Activated CD8-positive, alpha-beta T cell treated with anti-CD3 and anti-CD28 coated beads for 36 hours (primary cell): ENCODE measurements at regions not wholly inside any gene's neighbourhood (a gene's known extent, or its start where the extent isn't known, plus 50 kb on each side); places are given as distances from the start of the nearest gene placed in this dataset.

Experiments used
- ATAC-seq: fragments of 200-7000 bp; cut with Tn5 transposase; one replicate; pipeline ENCODE4 v1.10.0; 2021; ENCODE audit warnings: mild to moderate bottlenecking, moderate library complexity
- CTCF ChIA-PET: fragments of 350-600 bp; sonication (Branson Sonifier 250); formaldehyde crosslinking; loops from one replicate; lab custom pipeline; 2021; ENCODE audit warnings: antibody characterized with exemption; lab: Charles Lee
- POLR2A ChIA-PET: fragments of 350-600 bp; sonication (Branson Sonifier 250); formaldehyde crosslinking; loops from one replicate; lab custom pipeline; 2021; ENCODE audit warnings: antibody characterized with exemption; lab: Charles Lee
- DNase-seq: peaks from one replicate; pipeline ENCODE4 v3.0.0-alpha.2; 2020
- H3K27ac Mint-ChIP-seq: one replicate; pipeline ENCODE4 v1.8.0; 2021; ENCODE audit warnings: mild to moderate bottlenecking, mixed read lengths
- H3K27me3 Mint-ChIP-seq: one replicate; pipeline ENCODE4 v1.8.0; 2021; ENCODE audit warnings: mixed read lengths
- H3K36me3 Mint-ChIP-seq: one replicate; pipeline ENCODE4 v1.8.0; 2021; ENCODE audit warnings: low read depth, mixed read lengths
- H3K4me1 Mint-ChIP-seq: one replicate; pipeline ENCODE4 v1.8.0; 2021; ENCODE audit warnings: low read depth, mixed read lengths
- H3K4me3 Mint-ChIP-seq: one replicate; pipeline ENCODE4 v1.8.0; 2021; ENCODE audit warnings: mild to moderate bottlenecking, moderate library complexity, mixed read lengths
- H3K9me3 Mint-ChIP-seq: one replicate; pipeline ENCODE4 v1.8.0; 2021; ENCODE audit warnings: mixed read lengths
- intact Hi-C: fragments of 100-400 bp; cut with micrococcal nuclease; formaldehyde crosslinking; loops from one replicate; pipeline ENCODE4 v1.10.0; 2022
- TF ChIP-seq, protein P1 (sequence below): fragments of 200-600 bp; IDR thresholded peaks from one replicate; pipeline ENCODE4 v1.8.0; 2022; ENCODE audit warnings: antibody characterized with exemption, mild to moderate bottlenecking

DNA sequence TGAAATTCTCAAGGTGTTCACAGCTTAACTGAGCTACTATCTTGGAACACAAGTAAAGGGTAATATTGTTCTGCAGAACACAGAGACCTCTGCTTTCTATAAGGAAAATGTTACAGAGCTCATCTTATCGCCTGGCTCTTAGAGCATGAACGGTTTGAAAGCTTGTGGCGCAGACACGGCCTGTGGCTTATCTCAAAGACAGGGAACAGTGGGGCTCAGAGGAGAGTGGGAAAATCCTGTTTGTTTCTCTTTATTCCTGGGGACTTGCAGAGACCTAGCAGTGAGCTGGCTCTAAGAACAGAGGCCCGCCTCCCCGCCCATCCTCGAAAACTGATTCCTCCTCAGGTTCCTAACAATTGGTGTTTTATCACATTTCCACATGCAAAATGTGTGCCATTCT is 131.7 kb downstream of the EMX2 start:
- intact Hi-C loops, result no loop called here
- TF ChIP-seq, protein P1, sequence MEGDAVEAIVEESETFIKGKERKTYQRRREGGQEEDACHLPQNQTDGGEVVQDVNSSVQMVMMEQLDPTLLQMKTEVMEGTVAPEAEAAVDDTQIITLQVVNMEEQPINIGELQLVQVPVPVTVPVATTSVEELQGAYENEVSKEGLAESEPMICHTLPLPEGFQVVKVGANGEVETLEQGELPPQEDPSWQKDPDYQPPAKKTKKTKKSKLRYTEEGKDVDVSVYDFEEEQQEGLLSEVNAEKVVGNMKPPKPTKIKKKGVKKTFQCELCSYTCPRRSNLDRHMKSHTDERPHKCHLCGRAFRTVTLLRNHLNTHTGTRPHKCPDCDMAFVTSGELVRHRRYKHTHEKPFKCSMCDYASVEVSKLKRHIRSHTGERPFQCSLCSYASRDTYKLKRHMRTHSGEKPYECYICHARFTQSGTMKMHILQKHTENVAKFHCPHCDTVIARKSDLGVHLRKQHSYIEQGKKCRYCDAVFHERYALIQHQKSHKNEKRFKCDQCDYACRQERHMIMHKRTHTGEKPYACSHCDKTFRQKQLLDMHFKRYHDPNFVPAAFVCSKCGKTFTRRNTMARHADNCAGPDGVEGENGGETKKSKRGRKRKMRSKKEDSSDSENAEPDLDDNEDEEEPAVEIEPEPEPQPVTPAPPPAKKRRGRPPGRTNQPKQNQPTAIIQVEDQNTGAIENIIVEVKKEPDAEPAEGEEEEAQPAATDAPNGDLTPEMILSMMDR, result no peak
- H3K4me3 Mint-ChIP-seq, result no peak overlapping the region
- POLR2A ChIA-PET, result interaction anchor here (0.6 kb wide), 1 partner anchor 416 kb away, joined by 3 read pairs; no protein-coding TSS in a partner anchor
- H3K4me1 Mint-ChIP-seq, result no peaks in the 10 kb centered on the region
- no peak overlapping the region for H3K27ac Mint-ChIP-seq
- no peaks in the 10 kb centered on the region for H3K36me3 Mint-ChIP-seq
- no peaks in the 10 kb centered on the region for H3K9me3 Mint-ChIP-seq
- peaks cover 16% of the 10 kb centered on the region for H3K27me3 Mint-ChIP-seq
- CTCF ChIA-PET, result no interaction called here
- DNase-seq (no peak), ATAC-seq (no peak)

DNA sequence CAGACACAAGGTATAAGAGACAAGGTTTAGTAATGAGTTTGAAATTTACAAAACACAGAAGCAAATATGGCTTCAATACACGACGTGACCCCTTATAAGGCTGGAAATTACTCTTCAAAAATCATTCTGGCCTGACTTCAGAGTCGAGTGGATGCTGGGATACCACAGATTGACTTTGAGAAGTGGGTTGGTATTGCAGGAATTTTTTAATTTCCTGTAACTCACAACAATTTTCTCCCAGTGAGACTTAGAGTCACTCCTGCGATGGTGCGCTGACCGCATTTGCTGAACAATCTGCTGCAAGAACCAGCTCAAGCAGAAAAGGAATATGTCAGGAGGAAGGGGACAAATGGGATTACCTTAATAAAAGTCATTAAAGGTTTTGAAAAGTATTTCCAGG is 132.1 kb downstream of the EMX2 start:
- ChIA-PET CTCF (no interaction called here), POLR2A (interaction anchor here (0.6 kb wide), 1 partner anchor 415 kb away, joined by 3 read pairs; no protein-coding TSS in a partner anchor)
- ATAC-seq, result no peak
- no peak overlapping the region for H3K27ac Mint-ChIP-seq
- intact Hi-C loops, result no loop called here
- TF ChIP-seq, protein P1, result no peak
- H3K27me3 Mint-ChIP-seq, result peaks cover 16% of the 10 kb centered on the region
- no peak for DNase-seq
- H3K36me3 Mint-ChIP-seq, result no peaks in the 10 kb centered on the region
- no peaks in the 10 kb centered on the region for H3K4me1 Mint-ChIP-seq
- no peaks in the 10 kb centered on the region for H3K9me3 Mint-ChIP-seq
- H3K4me3 Mint-ChIP-seq, result no peak overlapping the region

DNA sequence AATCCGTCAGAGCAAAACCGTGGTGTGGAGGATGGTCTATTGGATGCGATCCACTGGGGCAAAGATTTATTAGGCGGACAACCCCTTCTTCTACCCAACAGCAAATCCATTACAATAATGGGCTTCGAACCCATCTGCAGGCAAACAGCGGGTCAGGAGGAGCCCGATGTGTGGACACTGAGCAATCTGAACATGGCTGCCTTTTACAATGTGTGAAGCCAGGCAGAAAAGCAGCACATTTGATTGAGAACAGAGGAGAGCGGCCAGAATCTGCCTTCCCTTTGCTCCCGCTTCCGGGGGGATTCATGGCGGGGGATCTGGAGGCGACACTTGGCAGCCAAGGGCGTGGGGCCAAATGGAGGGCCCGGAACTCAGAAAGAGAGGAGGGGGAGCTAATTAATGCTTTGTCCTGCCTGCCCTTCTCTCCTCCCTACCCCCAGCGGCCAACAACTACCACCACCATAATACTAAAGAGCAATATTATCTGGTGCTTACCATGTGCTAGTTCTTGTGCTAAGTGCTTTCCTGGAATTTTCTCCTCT is 133.0 kb downstream of the EMX2 start:
- DNase-seq (no peak), ATAC-seq (no peak)
- intact Hi-C loops, result no loop called here
- Mint-ChIP-seq H3K36me3 (no peaks in the 10 kb centered on the region), H3K27ac (no peak overlapping the region), H3K4me1 (no peaks in the 10 kb centered on the region), H3K4me3 (no peak overlapping the region), H3K27me3 (peaks cover 18% of the 10 kb centered on the region), H3K9me3 (no peaks in the 10 kb centered on the region)
- CTCF ChIA-PET, result no interaction called here
- TF ChIP-seq, protein P1, result no peak
- POLR2A ChIA-PET, result no interaction called here

DNA sequence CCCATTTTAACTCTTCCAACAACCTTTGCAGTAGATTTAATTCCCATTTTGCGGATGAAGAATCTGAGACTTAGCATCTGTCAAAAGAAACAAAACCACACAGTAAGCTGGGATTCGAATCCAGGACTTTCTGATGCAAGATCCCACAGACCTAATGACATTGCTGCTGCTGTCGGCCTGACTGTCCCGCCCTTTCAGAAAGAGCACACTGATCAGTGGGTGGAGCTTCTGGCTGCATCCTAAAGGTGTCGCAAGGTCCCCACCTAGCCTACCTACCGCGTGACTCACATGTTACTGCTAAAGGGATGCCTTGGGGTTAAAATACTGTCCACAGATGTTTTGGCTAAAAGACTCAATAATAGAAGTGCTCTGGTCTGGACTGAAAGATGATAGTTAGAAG is 134.7 kb downstream of the EMX2 start:
- TF ChIP-seq, protein P1, result no peak
- intact Hi-C loops, result no loop called here
- no peak for DNase-seq
- ChIA-PET POLR2A (no interaction called here), CTCF (no interaction called here)
- no peaks in the 10 kb centered on the region for H3K9me3 Mint-ChIP-seq
- H3K27me3 Mint-ChIP-seq, result peaks cover 18% of the 10 kb centered on the region
- H3K27ac Mint-ChIP-seq, result no peak overlapping the region
- H3K4me3 Mint-ChIP-seq, result no peak overlapping the region
- H3K36me3 Mint-ChIP-seq, result no peaks in the 10 kb centered on the region
- ATAC-seq, result no peak
- H3K4me1 Mint-ChIP-seq, result no peaks in the 10 kb centered on the region

DNA sequence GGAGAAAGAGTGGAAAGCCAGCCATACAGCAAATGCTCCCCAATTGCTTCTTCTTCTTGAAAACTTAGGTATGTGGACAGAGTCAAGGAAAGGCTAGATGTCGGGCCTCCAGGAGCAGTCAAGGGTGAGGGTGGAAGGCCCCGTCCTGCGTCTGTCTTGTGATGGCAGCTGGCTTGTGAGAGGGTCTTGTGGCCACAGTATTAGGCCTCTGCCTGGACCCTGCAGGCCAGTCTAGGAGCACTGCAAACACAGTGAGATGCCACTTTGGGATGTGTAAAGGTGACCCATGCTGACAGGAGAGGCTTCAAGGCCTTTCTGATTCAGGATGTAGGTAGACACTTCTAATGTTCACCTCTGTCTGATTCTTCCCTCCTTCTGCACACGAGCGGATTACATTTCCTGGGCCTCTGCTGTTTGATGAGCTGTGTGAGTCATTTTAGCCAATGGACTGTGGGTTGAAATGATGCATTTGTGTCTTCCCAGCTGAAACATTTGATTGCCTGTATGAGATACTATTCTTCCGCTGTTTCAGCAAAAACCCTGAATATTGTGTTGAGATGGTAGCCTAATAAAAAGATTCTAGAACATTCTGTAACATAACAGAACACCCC is 135.4 kb downstream of the EMX2 start:
- peaks cover 18% of the 10 kb centered on the region for H3K27me3 Mint-ChIP-seq
- ChIA-PET CTCF (no interaction called here), POLR2A (no interaction called here)
- no peak overlapping the region for H3K4me3 Mint-ChIP-seq
- no peaks in the 10 kb centered on the region for H3K36me3 Mint-ChIP-seq
- H3K4me1 Mint-ChIP-seq, result no peaks in the 10 kb centered on the region
- DNase-seq (no peak), ATAC-seq (no peak)
- intact Hi-C loops, result no loop called here
- H3K27ac Mint-ChIP-seq, result no peak overlapping the region
- TF ChIP-seq, protein P1, result no peak
- H3K9me3 Mint-ChIP-seq, result no peaks in the 10 kb centered on the region
